ENCODE measurements at regions not wholly inside any gene's neighbourhood (a gene's known extent, or its start where the extent isn't known, plus 50 kb on each side); places are given as distances from the start of the nearest gene placed in this dataset.

GRCh38 chr12:33710548-33710947 lies 270.9 kb upstream of the SYT10 start (continued):
- TF ChIP-seq ZNF462 (CRISPR knock-in tag; IDR thresholded peaks at IDR 0.05) (no peak), ZNF331 (CRISPR knock-in tag; IDR thresholded peaks at IDR 0.05; ENCODE audit: low read depth) (no peak), ETS1 (IDR thresholded peaks at IDR 0.05) (no peak), ZNF114 (CRISPR knock-in tag; IDR thresholded peaks at IDR 0.05) (no peak)

GRCh38 chr12:33718631-33719030 lies 279.0 kb upstream of the SYT10 start:
- H3K9me2 ChIP-seq (ENCODE audit: insufficient read depth), result no peaks in the 10 kb centered on the region; the same call in 1 of the 2 replicates
- no peak overlapping the region for H3K4me3 ChIP-seq
- no peaks in the 10 kb centered on the region; the same call in 2 of the 3 replicates for H3K36me3 Mint-ChIP-seq (ENCODE audit: low read depth)
- H3K27ac Mint-ChIP-seq, result no peak overlapping the region
- no peaks in the 10 kb centered on the region for H4K20me1 ChIP-seq (replicated peaks; ENCODE audit: insufficient read depth)
- H3K4me3 Mint-ChIP-seq, result no peak overlapping the region
- H3F3A ChIP-seq (replicated peaks; ENCODE audit: low read depth), result no peaks in the 10 kb centered on the region
- no peak for DNase-seq (ENCODE audit: low spot score)
- H3K4me1 ChIP-seq (ENCODE audit: insufficient read depth), result no peaks in the 10 kb centered on the region
- H3K79me2 ChIP-seq (replicated peaks; ENCODE audit: insufficient read depth), result no peaks in the 10 kb centered on the region
- H3K4me2 ChIP-seq, result no peak overlapping the region
- no peak for ATAC-seq
- H3K27me3 ChIP-seq (ENCODE audit: insufficient read depth), result no peaks in the 10 kb centered on the region
- no peaks in the 10 kb centered on the region; the same call in 1 of the 2 replicates for H3K36me3 ChIP-seq (ENCODE audit: insufficient read depth)
- H3K27ac ChIP-seq (ENCODE audit: low read depth), result no peak overlapping the region
- no peak overlapping the region for H2AFZ ChIP-seq
- no peaks in the 10 kb centered on the region for H3K27me3 Mint-ChIP-seq (ENCODE audit: insufficient read depth, low read depth, poor library complexity)
- no peaks in the 10 kb centered on the region for H3K4me1 Mint-ChIP-seq
- peaks cover 4% of the 10 kb centered on the region; the same call in 1 of the 3 replicates for H3K9me3 Mint-ChIP-seq
- no peak for TF ChIP-seq ZNF331 (CRISPR knock-in tag; IDR thresholded peaks at IDR 0.05; ENCODE audit: low read depth)
- TF ChIP-seq EZH2phosphoT487 (IDR thresholded peaks at IDR 0.05; ENCODE audit: unreplicated experiment), result no peak
- no peak for TF ChIP-seq JUNB (IDR thresholded peaks at IDR 0.05; ENCODE audit: unreplicated experiment)
- TF ChIP-seq ZNF114 (CRISPR knock-in tag; IDR thresholded peaks at IDR 0.05), result no peak
- TF ChIP-seq NANOG (IDR thresholded peaks at IDR 0.05; ENCODE audit: borderline replicate concordance), result no peak
- no peak for TF ChIP-seq ZNF462 (CRISPR knock-in tag; IDR thresholded peaks at IDR 0.05)
- TF ChIP-seq ETS1 (IDR thresholded peaks at IDR 0.05), result no peak
